ENCODE measurements at regions not wholly inside any gene's neighbourhood (a gene's known extent, or its start where the extent isn't known, plus 50 kb on each side); places are given as distances from the start of the nearest gene placed in this dataset.

GRCh38 chr3:181561139-181562031, 150.3 kb upstream of the SOX2 start:
- CTCF ChIA-PET (ENCODE audit: partially characterized antibody) = no interaction called here
- no peak overlapping the region for H2AK5ac ChIP-seq (ENCODE audit: low read depth, low read length)
- H3K27ac ChIP-seq (ENCODE audit: low read depth, low read length) = no peak overlapping the region
- POLR2A ChIA-PET (ENCODE audit: partially characterized antibody) = no interaction called here
- H3K18ac ChIP-seq (ENCODE audit: extremely low read depth, low read length) = no peak overlapping the region
- H2BK5ac ChIP-seq (ENCODE audit: low read depth, low read length) = no peak overlapping the region
- H4K20me1 ChIP-seq (replicated peaks in 1 of 2; ENCODE audit: control insufficient read depth in 1 of 2, insufficient read depth in 2 of 2, low read length in 2 of 2) = no peaks in the 10 kb centered on the region
- no peaks in the 10 kb centered on the region for H3K79me1 ChIP-seq (ENCODE audit: low read depth, low read length)
- no peak overlapping the region for H2BK120ac ChIP-seq (replicated peaks; ENCODE audit: low read depth, low read length)
- no peak overlapping the region for H3K9ac ChIP-seq (replicated peaks in 1 of 4; ENCODE audit: extremely low read depth in 1 of 4, low read depth in 3 of 4, low read length in 3 of 4)
- no peak overlapping the region for H2AFZ ChIP-seq (ENCODE audit: low read length)
- peaks cover 0 to 1% (median 0%) of the 10 kb centered on the region in 4 experiments; a peak in 1 of 7 replicates for H3K27me3 ChIP-seq (replicated peaks in 1 of 4; ENCODE audit: control insufficient read depth in 3 of 4, extremely low read depth in 1 of 4, insufficient read depth in 3 of 4, low read length in 3 of 4)
- H3K23me2 ChIP-seq (ENCODE audit: low read depth, low read length) = no peaks in the 10 kb centered on the region; the same call in 1 of the 2 replicates
- no peak overlapping the region for H3K4ac ChIP-seq (replicated peaks; ENCODE audit: insufficient read length, low read depth, low read length)
- no peaks in the 10 kb centered on the region for H3K9me3 ChIP-seq (ENCODE audit: insufficient read depth in 2 of 2, low read depth in 1 of 2, low read length in 1 of 2)
- no peak overlapping the region for H4K5ac ChIP-seq (ENCODE audit: insufficient read length, low read depth, low read length)
- H3K56ac ChIP-seq (replicated peaks; ENCODE audit: insufficient read length, low read depth, low read length) = no peak overlapping the region
- no peaks in the 10 kb centered on the region for H3K36me3 ChIP-seq (ENCODE audit: control insufficient read depth in 2 of 4, insufficient read depth in 4 of 4, low read length in 3 of 4)
- no peak overlapping the region for H2BK12ac ChIP-seq (ENCODE audit: low read depth, low read length)
- H3K14ac ChIP-seq (ENCODE audit: insufficient read length) = no peak overlapping the region
- 91% methylated on average over 12 of the region's 12 CpGs; no CpG with 5 or more reads in 1 of the 2 experiments for WGBS, 2 experiments (ENCODE audit: extremely low coverage in 1 of 2, insufficient coverage in 1 of 2, insufficient read length in 1 of 2, insufficient replicate concordance in 2 of 2, low coverage in 1 of 2, low lambda C conversion rate in 2 of 2, missing lambda C conversion rate in 1 of 2)
- no peak overlapping the region for H2BK15ac ChIP-seq (ENCODE audit: low read length)
- H3K4me2 ChIP-seq (ENCODE audit: insufficient read depth in 1 of 2, low read depth in 2 of 2, low read length in 2 of 2) = no peak overlapping the region
- H3K79me2 ChIP-seq (ENCODE audit: control insufficient read depth in 1 of 2, insufficient read depth in 2 of 2, low read length in 2 of 2) = no peaks in the 10 kb centered on the region
- no peak overlapping the region for H4K8ac ChIP-seq (ENCODE audit: extremely low read depth, insufficient read depth, low read length)
- no peak overlapping the region for H2BK20ac ChIP-seq (ENCODE audit: low read length)
- DNase-seq (ENCODE audit: low read depth in 1 of 2, low spot score in 2 of 2) (no peak), FAIRE-seq (no peak)
- H4K91ac ChIP-seq (replicated peaks; ENCODE audit: insufficient read length, low read length) = no peak overlapping the region
- peaks cover 0 to 4% (median 0%) of the 10 kb centered on the region in 4 experiments; a peak in 1 of 7 replicates for H3K4me1 ChIP-seq (replicated peaks in 1 of 4; ENCODE audit: control insufficient read depth in 3 of 4, insufficient read depth in 4 of 4, low read length in 3 of 4)
- H3K4me3 ChIP-seq (ENCODE audit: extremely low read depth in 1 of 4, insufficient read depth in 2 of 4, low read depth in 3 of 4, low read length in 4 of 4) = no peak overlapping the region
- H3K23ac ChIP-seq (ENCODE audit: insufficient read length) = no peak overlapping the region
- TF ChIP-seq CEBPB (IDR thresholded peaks at IDR 0.05; ENCODE audit: low read depth, low read length) = no peak
- TF ChIP-seq JUND (IDR thresholded peaks at IDR 0.05; ENCODE audit: low read length) = no peak
- no peak for TF ChIP-seq SP2 (IDR thresholded peaks at IDR 0.05; ENCODE audit: low read length)
- no peak for TF ChIP-seq CHD2 (IDR thresholded peaks at IDR 0.05; ENCODE audit: low read length)
- TF ChIP-seq POLR2AphosphoS5 (IDR thresholded peaks at IDR 0.05; ENCODE audit: low read depth, low read length) = no peak
- TF ChIP-seq HDAC2 (IDR thresholded peaks at IDR 0.05; ENCODE audit: borderline replicate concordance in 1 of 2, low read depth in 2 of 2, low read length in 2 of 2) = no peak
- no peak for TF ChIP-seq BRCA1 (IDR thresholded peaks at IDR 0.05; ENCODE audit: low read depth, low read length)
- no peak for TF ChIP-seq FOSL1 (IDR thresholded peaks at IDR 0.05; ENCODE audit: insufficient read depth, low read depth, low read length)
- TF ChIP-seq JUN (IDR thresholded peaks at IDR 0.05; ENCODE audit: low read depth, low read length) = no peak
- no peak for TF ChIP-seq HDAC6 (IDR thresholded peaks at IDR 0.05; ENCODE audit: low read depth, low read length)
- TF ChIP-seq POU5F1 (IDR thresholded peaks at IDR 0.05; ENCODE audit: low read depth, low read length) = no peak
- TF ChIP-seq KDM4A (IDR thresholded peaks at IDR 0.05; ENCODE audit: low read depth, low read length, severe bottlenecking) = no peak
- TF ChIP-seq GTF2F1 (IDR thresholded peaks at IDR 0.05; ENCODE audit: borderline replicate concordance, low read depth, low read length) = no peak
